GM21447 (cell line): ENCODE measurements at regions not wholly inside any gene's neighbourhood (a gene's known extent, or its start where the extent isn't known, plus 50 kb on each side); places are given as distances from the start of the nearest gene placed in this dataset.

Experiments
- ATAC-seq: cut with Tn5 transposase; IDR thresholded peaks from one replicate; pipeline ENCODE4 v1.9.1; 2021; ENCODE audit not compliant: unreplicated experiment

DNA sequence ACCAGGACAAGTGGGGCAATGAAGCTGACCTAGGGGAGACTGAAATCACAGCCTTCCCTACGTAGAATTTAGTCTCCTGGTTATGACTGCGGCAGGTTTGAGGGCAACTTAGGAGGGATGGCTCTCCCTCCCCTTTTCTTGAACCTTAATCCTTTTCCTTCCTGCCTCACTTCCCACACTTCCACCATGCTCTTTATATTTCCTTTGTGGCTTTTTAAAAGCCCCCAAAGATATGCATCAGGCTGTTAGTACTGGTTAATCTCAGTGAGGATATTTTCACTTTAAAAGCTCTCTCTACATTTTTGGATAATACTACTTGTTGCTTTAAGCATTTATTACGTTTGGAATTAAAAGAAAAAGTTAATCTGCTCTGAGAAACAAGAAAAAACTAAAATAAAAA lies 339.2 kb downstream of the SOX2 start:
- ATAC-seq: no peak

DNA sequence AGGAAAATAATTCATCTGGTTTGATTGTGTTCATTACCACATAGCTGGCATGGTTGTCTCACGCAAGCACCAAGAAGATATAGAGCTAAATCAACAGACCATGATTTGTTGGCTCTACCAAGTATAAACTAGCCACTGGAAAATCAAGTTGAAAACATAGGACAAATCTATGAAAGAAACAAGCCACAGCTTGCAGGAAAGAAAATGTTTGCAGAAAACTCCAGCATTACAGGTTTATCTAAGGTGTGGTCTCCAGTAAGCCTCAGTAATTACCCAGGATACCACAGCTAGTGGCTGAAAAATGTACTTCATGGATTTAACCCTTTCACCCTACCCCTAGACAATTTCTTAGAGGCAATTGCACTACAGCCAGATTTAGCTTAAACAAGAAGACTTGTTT lies 340.6 kb downstream of the SOX2 start:
- no peak for ATAC-seq

DNA sequence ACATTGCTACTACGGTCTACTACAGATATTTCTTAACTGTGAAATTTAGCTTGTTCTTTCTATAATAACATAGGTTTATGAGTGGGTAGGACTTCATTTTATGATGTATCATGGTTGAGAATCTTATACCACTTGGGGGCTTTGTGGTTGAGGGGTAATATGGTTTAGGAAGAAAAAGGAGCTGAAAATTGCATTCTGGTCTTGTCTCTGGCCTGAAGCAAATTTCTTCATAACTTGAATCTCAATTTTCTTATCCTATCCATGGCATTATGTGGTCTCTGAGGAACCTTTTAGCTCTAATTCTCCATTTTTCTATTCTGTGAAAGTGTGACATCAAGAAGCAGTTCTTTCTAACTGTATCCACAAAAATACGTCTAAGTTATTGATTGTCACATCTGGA lies 341.0 kb downstream of the SOX2 start:
- no peak for ATAC-seq

DNA sequence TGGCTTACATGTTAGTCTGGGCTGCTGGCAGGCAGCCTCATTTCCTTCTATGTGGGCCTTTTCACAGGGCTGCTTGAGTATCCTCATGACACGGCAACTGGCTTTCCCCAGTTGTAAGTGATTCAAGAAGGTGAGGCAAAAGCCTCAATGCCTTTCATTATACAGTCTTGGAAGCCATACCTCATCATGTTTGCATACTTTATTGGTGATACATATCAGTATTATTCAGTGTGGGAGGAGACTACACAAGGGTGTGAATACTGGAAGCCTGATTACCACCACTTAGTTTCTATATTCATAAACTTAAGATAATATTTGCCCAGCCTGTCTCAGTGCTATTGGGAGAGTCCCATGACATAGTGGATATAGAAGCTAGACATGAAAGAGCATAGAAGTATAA lies 346.8 kb downstream of the SOX2 start:
- ATAC-seq: no peak

DNA sequence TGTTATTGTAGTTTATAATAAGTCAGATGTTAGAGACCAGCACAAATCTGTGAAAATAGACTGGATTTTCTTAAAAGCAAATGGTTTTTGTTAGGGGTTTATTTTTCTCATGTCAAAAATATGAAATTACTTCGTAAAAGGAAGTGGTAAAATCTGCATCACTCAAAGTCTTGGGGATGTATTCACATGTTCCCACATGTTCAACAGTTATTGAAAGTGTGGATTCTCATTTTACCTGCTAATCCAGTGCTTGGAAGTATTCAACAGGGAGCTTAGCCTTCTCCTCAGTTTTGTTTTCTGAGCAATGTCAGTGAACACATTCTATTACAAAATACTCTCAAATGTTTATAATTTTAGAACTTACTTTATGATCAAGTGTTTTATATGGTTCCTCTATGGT lies 352.0 kb downstream of the SOX2 start:
- ATAC-seq: no peak

DNA sequence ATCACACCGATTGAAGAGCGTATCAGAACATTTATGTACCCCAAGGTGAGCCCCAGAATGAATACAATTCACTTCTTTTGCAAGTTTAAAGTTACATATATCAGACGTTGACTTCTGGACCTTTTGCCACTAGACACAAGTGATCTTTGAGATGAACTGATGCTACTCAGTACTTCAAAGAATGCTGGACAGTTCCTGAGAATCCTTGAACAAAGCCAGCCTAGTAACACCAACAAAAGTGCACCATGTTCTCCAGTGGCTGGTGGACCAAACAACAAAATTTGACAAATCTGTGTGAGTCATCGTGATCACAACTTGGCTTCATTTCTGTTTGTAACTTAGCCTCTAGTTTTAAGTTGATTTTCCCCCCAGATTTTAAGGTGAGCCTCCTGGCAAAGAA lies 355.7 kb downstream of the SOX2 start:
- no peak for ATAC-seq

DNA sequence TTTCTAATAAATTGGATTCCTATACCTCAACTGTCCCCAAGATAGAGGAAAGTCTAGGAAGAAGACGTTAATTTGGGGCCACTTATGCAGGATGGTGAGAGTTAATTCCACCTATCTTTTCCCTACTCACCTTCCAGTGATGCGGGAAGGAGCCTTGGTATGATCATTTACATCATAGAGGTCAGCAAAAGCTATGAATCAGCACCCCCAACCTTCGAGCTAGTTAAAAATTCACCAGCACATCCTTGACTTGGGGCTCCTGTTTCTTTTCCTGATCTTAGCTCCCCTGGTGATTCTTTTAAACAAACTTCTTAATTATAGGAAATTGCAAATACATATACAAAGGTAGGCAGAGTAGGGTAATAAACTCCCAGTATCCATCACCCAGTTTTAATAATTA lies 366.6 kb downstream of the SOX2 start:
- no peak for ATAC-seq

DNA sequence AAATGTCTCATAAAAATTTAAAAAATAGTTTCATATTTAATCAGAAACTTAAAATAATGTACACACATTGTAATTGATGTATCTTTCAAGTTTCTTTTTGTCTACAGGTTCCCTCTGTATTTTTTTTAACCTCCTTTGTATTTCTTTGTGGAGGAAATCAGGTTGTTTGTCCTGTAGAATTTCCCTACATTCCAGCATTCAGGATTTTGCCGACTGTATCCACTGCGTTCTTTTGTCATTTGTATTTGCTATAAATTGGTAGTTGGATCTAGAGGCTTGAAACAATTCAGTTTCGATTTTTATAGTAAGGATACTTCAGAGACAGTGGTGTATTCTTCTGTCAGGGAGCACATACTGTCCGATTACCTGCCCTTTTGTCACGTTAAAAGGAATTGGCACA lies 367.2 kb downstream of the SOX2 start:
- ATAC-seq: no peak

DNA sequence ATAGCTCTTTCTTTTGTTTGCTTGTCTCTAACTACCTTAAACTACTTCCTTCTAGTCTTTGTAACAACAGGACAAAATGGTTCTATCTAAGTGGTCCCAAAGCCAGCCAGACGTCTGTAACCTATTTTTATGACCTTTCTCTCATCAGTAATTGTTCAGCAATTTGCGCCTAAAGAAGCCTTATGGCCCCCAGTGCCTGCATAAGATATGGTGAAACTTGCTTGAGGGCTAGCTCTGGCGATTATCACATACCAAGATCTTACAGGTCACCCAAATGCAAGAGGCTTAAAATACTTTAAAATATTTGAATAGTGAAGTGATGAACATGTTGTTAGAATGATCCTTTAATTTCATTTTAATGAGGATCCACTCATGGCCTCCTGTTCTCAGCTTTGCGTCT lies 369.4 kb downstream of the SOX2 start:
- ATAC-seq: no peak

DNA sequence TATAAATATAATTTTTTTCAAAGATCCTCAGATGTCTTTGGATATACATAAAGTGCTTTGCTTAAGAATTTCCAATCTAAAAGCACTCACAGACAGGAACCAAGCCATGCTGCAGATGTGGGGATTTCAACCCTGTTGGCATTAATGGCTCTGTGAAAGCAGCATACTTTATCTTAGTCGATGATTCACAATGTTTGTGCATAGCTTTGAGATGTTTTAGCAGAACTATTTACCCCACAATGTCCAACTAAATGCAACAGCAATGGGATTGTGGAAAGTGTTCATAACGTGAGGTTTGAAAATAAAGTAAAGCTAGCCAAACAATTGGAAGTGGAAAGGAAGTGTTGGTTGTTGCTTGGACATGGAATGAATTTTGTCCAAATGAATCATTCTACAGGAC lies 371.4 kb downstream of the SOX2 start:
- ATAC-seq: no peak

DNA sequence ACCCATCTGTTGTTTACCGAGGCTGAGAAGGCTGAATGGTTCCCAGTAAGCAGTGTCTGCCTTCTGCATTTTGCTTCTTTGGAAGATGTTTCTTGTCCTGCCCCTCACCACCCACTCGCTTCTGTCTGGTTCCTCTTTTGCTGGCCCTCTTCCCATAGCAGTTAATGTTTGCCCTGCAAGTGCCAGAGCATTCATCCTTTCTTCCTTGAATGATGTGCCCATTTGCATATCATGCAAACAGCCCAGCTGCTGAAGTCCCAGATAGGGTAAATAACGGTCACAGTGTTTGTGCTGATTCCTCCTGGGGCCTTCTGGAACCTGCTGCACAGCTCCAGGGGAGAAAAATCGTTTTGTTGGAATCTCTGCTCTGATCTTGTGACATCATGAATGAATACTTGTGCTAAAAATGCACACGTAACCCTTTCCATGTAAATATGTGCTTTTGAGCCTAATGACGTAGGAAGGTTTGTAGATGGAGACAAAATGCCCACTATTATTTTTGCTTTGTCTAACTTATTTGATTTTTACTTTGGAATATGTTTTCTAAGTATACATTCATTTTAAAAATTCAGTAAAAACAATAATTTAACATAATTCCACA lies 381.0 kb downstream of the SOX2 start:
- ATAC-seq: no peak

DNA sequence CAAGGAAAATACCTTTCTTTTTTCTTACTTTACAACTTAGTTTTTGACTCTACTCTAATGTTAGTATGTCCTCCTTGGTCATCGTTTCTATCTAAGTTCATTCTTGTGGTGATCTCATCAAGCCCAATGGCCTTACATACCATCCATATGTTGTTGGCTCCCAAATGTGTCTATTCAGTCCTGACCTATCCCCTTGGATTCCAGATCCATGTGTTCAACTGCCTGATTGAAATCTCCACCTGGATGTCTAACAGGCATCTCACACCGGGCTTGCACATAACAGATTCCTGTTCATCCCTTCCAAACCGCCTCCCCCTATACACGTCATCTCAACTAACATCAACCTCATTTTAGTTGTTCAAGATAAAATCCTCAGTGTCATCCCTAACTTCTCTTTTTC lies 382.6 kb downstream of the SOX2 start:
- ATAC-seq: no peak

DNA sequence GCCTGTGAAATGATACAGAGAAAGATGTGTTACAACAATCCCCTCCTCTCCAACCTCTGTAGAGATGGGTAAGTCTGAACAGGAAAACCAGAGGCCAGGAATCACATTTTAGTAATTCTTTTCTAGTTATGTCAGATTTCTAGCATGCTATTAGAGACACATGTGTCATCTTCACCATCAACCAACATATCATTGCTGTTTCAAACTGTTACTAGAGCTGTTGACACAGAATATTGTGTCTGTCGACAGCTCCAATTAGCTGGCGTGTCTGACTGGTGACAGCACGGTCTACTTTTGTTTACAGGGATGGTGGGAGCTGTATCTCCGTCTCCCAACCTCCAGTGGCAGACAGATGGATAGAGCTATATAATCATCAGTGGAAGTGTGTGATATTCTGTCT lies 393.2 kb downstream of the SOX2 start:
- ATAC-seq: no peak

DNA sequence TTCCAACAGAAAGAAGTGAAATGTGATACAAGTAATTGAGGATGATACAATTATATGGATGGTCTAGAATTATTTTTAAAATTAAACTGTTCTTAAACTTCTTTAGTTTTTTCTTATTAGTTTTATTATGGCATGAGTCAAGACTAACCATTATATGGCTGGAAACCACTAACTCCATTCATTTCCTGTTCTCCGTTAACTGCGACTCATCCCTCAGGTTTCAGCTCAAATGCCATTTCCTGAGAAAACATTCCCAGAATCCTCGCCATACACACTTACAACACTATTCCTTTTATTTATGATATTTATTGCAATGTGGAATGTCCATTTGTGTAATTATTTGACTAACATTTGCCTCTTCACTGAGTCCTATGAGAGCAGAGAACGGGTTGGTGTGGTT lies 394.1 kb downstream of the SOX2 start:
- ATAC-seq: no peak

DNA sequence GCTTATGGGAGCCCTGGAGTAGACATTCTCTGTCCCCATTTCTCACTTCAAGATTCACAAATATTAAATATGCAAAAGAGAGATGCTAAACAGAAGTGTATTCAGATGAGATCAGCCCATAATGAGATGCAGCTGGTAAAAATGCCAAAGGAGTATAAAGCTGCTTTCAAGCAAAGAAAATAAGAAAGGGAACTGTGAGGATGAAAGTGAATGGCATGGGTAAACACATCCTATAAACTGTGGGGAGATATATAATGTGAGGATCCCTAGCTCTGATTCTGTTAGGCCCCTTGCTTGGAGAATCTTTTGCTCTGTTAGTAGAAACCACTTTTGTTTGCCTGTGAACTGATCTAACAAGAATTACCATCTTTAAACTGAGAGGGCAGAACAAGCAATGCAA lies 396.6 kb downstream of the SOX2 start:
- ATAC-seq: no peak

DNA sequence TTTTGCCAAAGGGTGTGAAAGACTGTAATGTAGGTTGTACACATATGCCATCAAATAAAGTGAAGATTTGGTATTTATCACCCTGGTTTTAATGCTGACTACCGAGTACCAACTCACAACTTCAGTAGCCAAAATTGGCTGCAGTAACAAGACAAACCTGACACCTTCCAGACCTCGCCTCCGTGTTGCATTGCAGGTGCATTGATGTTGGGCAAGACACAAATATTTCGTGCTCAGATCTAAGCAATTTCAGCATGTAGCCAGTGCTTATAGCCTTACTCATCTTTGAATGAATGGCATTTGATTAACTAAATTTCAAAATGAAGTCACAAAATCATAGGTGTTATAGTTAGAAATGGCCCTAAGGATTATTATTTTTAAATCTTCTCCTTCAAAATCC lies 400.2 kb downstream of the SOX2 start:
- ATAC-seq: no peak

DNA sequence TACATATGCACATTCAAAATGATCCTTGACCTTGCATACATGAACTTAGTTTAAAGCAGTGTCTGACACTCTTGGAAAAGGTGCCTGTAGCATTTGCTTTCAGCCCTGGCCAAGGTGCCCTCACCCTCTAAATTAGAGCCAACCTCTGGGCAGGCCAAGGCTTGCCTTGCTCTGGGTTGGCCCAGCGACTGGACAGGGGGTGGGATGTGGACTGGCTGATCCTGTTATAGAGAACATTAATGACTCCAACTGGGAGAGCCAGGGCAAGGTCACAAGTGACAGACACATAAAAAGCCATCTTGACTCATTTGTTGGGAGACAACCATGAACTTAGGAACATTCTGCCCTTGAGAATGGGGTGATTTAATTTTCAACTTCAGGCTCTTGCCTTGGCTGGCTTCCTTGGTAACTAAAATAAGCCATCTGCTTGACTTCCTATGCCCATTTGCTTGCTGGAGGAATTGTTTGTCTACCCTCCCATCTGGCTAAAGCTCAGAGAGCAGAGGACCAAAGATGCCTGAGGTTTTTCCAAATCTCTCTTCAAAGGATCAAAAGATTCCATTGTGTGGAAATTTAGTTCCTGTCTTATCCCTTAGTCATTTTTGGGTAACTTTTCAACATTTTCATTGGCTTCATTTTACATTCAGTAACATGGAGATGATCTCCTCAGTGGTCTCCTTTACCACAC lies 403.7 kb downstream of the SOX2 start:
- ATAC-seq: no peak

DNA sequence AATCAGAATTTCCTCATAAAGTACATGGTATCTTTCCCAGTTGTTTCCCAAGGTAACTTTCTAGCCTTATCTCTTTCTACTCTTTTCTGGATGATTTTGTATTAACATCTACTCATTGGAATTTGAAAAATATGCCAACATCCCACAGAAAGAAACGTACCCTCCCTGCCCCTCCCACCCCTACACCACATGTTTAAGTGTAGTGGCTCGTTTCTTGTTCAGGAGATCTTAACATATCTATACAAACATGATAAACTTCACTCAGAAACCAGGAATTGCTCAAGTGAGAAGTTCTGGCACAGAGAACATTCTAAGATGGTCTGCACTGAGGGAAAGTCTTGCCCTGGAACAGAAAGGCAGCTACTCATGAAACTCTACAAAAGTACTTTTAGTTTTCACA lies 404.7 kb downstream of the SOX2 start:
- ATAC-seq: no peak

DNA sequence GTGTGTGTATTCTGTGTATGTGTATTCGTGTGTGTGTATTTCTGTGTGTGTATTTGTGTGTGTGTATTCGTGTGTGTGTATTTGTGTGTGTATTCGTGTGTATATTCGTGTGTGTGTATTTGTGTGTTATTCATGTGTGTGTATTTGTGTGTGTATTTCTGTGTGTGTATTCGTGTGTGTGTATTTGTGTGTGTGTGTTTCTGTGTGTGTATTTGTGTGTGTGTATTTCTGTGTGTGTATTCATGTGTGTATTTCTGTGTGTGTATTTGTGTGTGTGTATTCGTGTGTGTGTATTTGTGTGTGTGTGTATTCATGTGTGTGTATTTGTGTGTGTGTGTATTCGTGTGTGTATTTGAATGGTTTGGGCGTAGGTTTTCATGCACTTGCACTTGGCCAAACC lies 405.4 kb downstream of the SOX2 start:
- no peak for ATAC-seq

DNA sequence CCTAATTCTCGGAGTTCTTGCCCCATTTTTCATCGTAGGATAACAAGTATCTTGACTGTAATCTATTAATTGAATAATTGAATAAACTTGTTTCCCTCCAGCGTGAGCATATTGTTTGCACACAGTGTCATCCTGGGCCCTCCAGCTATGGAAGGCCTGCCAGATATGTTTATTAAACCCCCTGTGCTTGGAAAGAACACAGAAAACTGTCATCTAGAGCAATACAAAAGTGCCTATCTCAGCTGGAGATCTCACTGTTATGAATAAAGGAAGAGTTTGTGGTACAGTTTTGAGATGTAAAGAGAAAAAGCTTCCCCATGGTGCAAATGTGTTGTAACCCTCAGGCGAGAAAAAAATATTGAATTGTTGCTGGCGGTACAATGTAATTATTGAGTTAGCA lies 405.9 kb downstream of the SOX2 start:
- no peak for ATAC-seq

DNA sequence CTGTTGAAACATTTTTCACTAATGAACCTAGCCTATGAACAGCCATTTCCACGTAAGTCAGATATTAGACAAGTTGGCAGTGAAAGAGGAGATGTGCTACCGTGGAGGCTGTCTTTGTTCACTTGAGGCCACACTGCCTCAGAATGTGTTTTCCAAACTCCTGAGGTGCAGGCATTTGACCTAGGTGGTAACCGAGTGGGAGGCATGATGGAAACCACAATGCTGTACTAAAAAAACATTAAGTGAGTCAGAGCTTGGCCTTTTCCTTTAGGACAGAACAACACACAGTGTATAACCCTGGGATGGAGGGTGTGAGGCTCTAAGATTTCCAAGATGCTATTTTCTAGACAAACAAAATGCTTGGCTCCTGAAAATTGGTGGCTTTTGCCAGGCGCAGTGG lies 406.3 kb downstream of the SOX2 start:
- ATAC-seq: no peak

DNA sequence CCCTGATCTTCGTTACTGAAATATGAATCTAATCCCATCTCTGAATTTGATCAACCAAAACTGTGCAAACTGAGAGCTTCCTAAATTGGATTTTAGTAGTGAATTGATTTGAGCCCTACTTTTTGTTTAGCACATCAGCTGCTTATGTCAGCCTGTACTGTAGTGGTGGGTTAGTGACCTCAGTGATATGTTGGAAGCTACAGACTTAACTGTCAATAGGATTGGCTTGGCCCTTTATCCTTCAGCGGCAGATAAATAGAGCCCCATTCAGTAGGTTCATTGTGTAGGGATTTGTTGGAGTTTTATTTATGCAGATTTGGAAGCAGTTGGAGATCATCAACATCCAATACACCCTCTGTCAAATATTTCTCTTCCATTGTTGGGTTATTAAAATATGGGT lies 409.7 kb downstream of the SOX2 start:
- ATAC-seq: no peak

DNA sequence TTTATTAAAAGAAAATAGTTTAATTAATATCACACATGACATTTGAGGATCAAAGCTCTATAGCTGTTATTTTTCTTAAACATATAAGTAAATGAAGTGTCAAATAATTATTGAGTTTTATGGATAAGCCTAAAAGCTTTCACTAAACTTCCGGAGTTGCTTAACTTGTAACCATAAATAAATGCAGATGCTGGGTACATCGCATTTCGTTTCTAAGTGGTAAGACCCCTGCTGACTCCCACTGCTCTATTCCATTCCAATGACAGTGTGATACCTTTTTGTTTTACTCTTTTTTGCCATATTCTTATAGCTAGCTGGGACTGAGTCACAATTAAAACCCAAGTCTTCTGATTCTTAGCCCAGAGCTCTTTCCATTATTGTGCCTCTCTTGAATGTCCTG lies 411.1 kb downstream of the SOX2 start:
- ATAC-seq: no peak
